Mammary epithelial cell (primary cell): ENCODE measurements at regions not wholly inside any gene's neighbourhood (a gene's known extent, or its start where the extent isn't known, plus 50 kb on each side); places are given as distances from the start of the nearest gene placed in this dataset.
"Not testable (repeated sequence)": the region's sequence is repeated elsewhere in the genome, so short reads cannot be mapped to it uniquely, and the experiment has no call there.

Source experiments
- EZH2 ChIP-seq: IDR thresholded peaks from 2 replicates; pipeline ENCODE4 v1.6.1; 2012; ENCODE audit warnings: low read length, inconsistent platforms, borderline replicate concordance
- TF ChIP-seq, protein P1 (sequence below), 2 donors: IDR thresholded peaks in 1 of 2; conservative IDR thresholded peaks in 1 of 2; 2 replicates each; pipeline ENCODE4 v1.5.1; 2011 to 2012; ENCODE audit warnings: inconsistent platforms in 2 of 2, low read length in 2 of 2, mild to moderate bottlenecking in 2 of 2, control low read depth in 1 of 2, low read depth in 1 of 2; ENCODE audit not compliant: insufficient read depth in 1 of 2; ENCODE audit errors: extremely low read depth in 1 of 2

GRCh38 chr12:9450127-9450567, 157.6 kb downstream of the KLRB1 start:
- TF ChIP-seq, protein P1, sequence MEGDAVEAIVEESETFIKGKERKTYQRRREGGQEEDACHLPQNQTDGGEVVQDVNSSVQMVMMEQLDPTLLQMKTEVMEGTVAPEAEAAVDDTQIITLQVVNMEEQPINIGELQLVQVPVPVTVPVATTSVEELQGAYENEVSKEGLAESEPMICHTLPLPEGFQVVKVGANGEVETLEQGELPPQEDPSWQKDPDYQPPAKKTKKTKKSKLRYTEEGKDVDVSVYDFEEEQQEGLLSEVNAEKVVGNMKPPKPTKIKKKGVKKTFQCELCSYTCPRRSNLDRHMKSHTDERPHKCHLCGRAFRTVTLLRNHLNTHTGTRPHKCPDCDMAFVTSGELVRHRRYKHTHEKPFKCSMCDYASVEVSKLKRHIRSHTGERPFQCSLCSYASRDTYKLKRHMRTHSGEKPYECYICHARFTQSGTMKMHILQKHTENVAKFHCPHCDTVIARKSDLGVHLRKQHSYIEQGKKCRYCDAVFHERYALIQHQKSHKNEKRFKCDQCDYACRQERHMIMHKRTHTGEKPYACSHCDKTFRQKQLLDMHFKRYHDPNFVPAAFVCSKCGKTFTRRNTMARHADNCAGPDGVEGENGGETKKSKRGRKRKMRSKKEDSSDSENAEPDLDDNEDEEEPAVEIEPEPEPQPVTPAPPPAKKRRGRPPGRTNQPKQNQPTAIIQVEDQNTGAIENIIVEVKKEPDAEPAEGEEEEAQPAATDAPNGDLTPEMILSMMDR (conservative IDR thresholded peaks at IDR 0.05 in 1 of 2, IDR thresholded peaks at IDR 0.05 in 1 of 2; ENCODE audit: extremely low read depth in 1 of 2, insufficient read depth in 1 of 2, low read depth in 1 of 2, low read length in 2 of 2) = peak in 1 of 2 donors; percentile 34
- TF ChIP-seq EZH2 = not testable (repeated sequence)
